Esophagus squamous epithelium (tissue), 4 donors: ENCODE measurements at regions not wholly inside any gene's neighbourhood (a gene's known extent, or its start where the extent isn't known, plus 50 kb on each side); places are given as distances from the start of the nearest gene placed in this dataset.

ENCODE experiments used
- CTCF ChIP-seq, 6 experiments: fragments of 450-650 bp in 4 of 6; fragments of 200-600 bp in 2 of 6; sonication (generic) in 2 of 6; IDR thresholded peaks; one replicate each; pipeline ENCODE4 v1.5.1; 2016 to 2019; ENCODE audit warnings: antibody characterized with exemption in 6 of 6, mild to moderate bottlenecking in 4 of 6, moderate library complexity in 4 of 6
- POLR2A ChIP-seq, 4 donors: fragments of 450-650 bp; IDR thresholded peaks; one replicate each; pipeline ENCODE4 v1.6.1; 2017; ENCODE audit warnings: antibody characterized with exemption in 4 of 4, mild to moderate bottlenecking in 4 of 4, moderate library complexity in 3 of 4

GRCh38 chr7:47047384-47047783 is 534.5 kb downstream of the TNS3 start:
- no peak for TF ChIP-seq CTCF (IDR thresholded peaks at IDR 0.05)
- TF ChIP-seq POLR2A (IDR thresholded peaks at IDR 0.05) = no peak
